ENCODE measurements at regions not wholly inside any gene's neighbourhood (a gene's known extent, or its start where the extent isn't known, plus 50 kb on each side); places are given as distances from the start of the nearest gene placed in this dataset.

- Histone ChIP-seq H3K79me2 (ENCODE audit: insufficient read depth) (no peaks in the 10 kb centered on the region), H3K4me1 (ENCODE audit: insufficient read depth) (no peaks in the 10 kb centered on the region), H3K9me2 (ENCODE audit: insufficient read depth) (no peaks in the 10 kb centered on the region), H3K27ac (no peak overlapping the region), H3F3A (ENCODE audit: insufficient read depth) (no peaks in the 10 kb centered on the region), H2AFZ (no peak overlapping the region), H3K4me2 (ENCODE audit: unreplicated experiment) (no peak overlapping the region), H3K9me3 (ENCODE audit: low read depth) (no peaks in the 10 kb centered on the region), H3K36me3 (ENCODE audit: low read depth) (no peaks in the 10 kb centered on the region), H3K27me3 (replicated peaks; ENCODE audit: insufficient read depth) (peaks cover 4% of the 10 kb centered on the region; the same call in 1 of the 2 replicates), H3K4me3 (no peak overlapping the region), H4K20me1 (ENCODE audit: insufficient read depth) (no peaks in the 10 kb centered on the region), H3K9ac (no peak overlapping the region)
- TF ChIP-seq EZH2 (IDR thresholded peaks at IDR 0.05; ENCODE audit: insufficient read depth, poor library complexity, severe bottlenecking) (no peak), EZH2phosphoT487 (IDR thresholded peaks at IDR 0.05; ENCODE audit: insufficient read depth, low read depth) (no peak)
- DNase-seq, result no peak
- WGBS, 2 experiments (ENCODE audit: low coverage in 1 of 2, low lambda C conversion rate in 2 of 2, missing lambda C conversion rate in 2 of 2), result 9 to 16% methylated on average over 2 of the region's 2 CpGs
- in situ Hi-C loops (cut with MboI), result no loop called here
These were observed 356.1 kb downstream of the DAD1 start for GRCh38 chr14:22232933-22233332.

- no peaks in the 10 kb centered on the region for H3K36me3 ChIP-seq (ENCODE audit: low read depth)
- no peak for DNase-seq
- no peak overlapping the region for H3K4me3 ChIP-seq
- no peak overlapping the region for H3K4me2 ChIP-seq (ENCODE audit: unreplicated experiment)
- no peaks in the 10 kb centered on the region for H3K9me3 ChIP-seq (ENCODE audit: low read depth)
- H3K27ac ChIP-seq, result no peak overlapping the region
- peaks cover 4% of the 10 kb centered on the region; the same call in 1 of the 2 replicates for H3K27me3 ChIP-seq (replicated peaks; ENCODE audit: insufficient read depth)
- no peak overlapping the region for H3K9ac ChIP-seq
- no peaks in the 10 kb centered on the region for H3K4me1 ChIP-seq (ENCODE audit: insufficient read depth)
- TF ChIP-seq EZH2phosphoT487 (IDR thresholded peaks at IDR 0.05; ENCODE audit: insufficient read depth, low read depth) (no peak), EZH2 (IDR thresholded peaks at IDR 0.05; ENCODE audit: insufficient read depth, poor library complexity, severe bottlenecking) (no peak)
- H4K20me1 ChIP-seq (ENCODE audit: insufficient read depth), result no peaks in the 10 kb centered on the region
- in situ Hi-C loops (cut with MboI), result no loop called here
- H3K79me2 ChIP-seq (ENCODE audit: insufficient read depth), result no peaks in the 10 kb centered on the region
- no peaks in the 10 kb centered on the region for H3K9me2 ChIP-seq (ENCODE audit: insufficient read depth)
- H3F3A ChIP-seq (ENCODE audit: insufficient read depth), result no peaks in the 10 kb centered on the region
- H2AFZ ChIP-seq, result no peak overlapping the region
These were observed 356.5 kb downstream of the DAD1 start for GRCh38 chr14:22232486-22232885.

DNA sequence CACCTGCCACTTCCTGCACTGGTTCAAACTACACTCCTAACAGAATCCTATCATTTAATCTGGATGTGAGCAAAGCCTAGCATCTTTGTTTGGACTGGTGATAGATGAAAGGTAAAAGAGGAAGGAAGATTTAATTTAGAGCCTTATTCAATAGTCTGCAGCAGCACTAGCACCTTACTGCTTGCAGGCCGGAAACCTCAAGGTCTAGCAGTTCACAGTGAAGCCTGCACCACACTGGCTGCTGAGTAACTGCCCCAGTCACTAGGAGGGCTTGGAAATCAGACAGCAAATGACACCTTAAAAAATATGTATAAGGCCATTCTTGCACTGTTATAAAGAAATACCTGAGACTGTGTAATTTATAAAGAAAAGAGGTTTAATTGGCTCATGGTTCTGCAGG lies 358.0 kb downstream of the DAD1 start:
- H3K4me1 ChIP-seq (ENCODE audit: insufficient read depth), result 0 out of 2 replicates have a peak, but pooled peaks cover under 1% of the 10 kb centered on the region
- H2AFZ ChIP-seq, result no peak overlapping the region
- no peak for DNase-seq
- peaks cover 1% of the 10 kb centered on the region; the same call in 1 of the 2 replicates for H3F3A ChIP-seq (ENCODE audit: insufficient read depth)
- H3K27me3 ChIP-seq (replicated peaks; ENCODE audit: insufficient read depth), result peaks cover 4% of the 10 kb centered on the region; the same call in 1 of the 2 replicates
- no peaks in the 10 kb centered on the region for H3K79me2 ChIP-seq (ENCODE audit: insufficient read depth)
- H3K4me3 ChIP-seq, result no peak overlapping the region
- H3K9ac ChIP-seq, result no peak overlapping the region
- no peak for TF ChIP-seq EZH2phosphoT487 (IDR thresholded peaks at IDR 0.05; ENCODE audit: insufficient read depth, low read depth)
- no peak for TF ChIP-seq EZH2 (IDR thresholded peaks at IDR 0.05; ENCODE audit: insufficient read depth, poor library complexity, severe bottlenecking)
- H3K4me2 ChIP-seq (ENCODE audit: unreplicated experiment), result no peak overlapping the region
- H3K27ac ChIP-seq, result no peak overlapping the region
- 42 to 44% methylated on average over 1 of the region's 1 CpG for WGBS, 2 experiments (ENCODE audit: low coverage in 1 of 2, low lambda C conversion rate in 2 of 2, missing lambda C conversion rate in 2 of 2)
- H3K36me3 ChIP-seq (ENCODE audit: low read depth), result no peaks in the 10 kb centered on the region
- no peaks in the 10 kb centered on the region for H4K20me1 ChIP-seq (ENCODE audit: insufficient read depth)
- H3K9me2 ChIP-seq (ENCODE audit: insufficient read depth), result no peaks in the 10 kb centered on the region
- H3K9me3 ChIP-seq (ENCODE audit: low read depth), result no peaks in the 10 kb centered on the region
- in situ Hi-C loops (cut with MboI), result no loop called here

DNA sequence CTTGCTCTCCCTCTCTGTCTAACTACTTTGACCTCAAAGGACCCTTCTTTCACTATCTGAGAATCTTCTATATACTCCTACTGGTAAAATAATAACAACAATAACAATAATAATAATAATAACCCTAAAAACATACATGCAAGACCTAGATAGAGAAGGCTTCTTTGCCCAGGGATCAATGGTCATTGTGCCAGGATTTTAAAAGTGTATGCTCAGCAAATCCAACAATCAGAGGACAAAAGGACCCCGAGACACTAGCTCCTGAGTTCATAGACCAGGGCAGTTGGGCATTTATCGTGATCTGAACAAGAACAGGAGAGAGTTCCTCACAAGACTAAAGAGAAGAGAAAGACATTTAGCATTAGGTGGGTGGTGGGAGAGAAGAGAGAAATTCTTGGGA lies 358.5 kb downstream of the DAD1 start:
- TF ChIP-seq EZH2phosphoT487 (IDR thresholded peaks at IDR 0.05; ENCODE audit: insufficient read depth, low read depth) (no peak), EZH2 (IDR thresholded peaks at IDR 0.05; ENCODE audit: insufficient read depth, poor library complexity, severe bottlenecking) (no peak)
- peaks cover 6% of the 10 kb centered on the region for H3K4me1 ChIP-seq (ENCODE audit: insufficient read depth)
- in situ Hi-C loops (cut with MboI), result no loop called here
- H4K20me1 ChIP-seq (ENCODE audit: insufficient read depth), result no peaks in the 10 kb centered on the region
- no peaks in the 10 kb centered on the region for H3K9me3 ChIP-seq (ENCODE audit: low read depth)
- no peak overlapping the region for H3K4me2 ChIP-seq (ENCODE audit: unreplicated experiment)
- no peak overlapping the region for H3K27ac ChIP-seq
- H3K9ac ChIP-seq, result no peak overlapping the region
- peaks cover 6% of the 10 kb centered on the region; the same call in 1 of the 2 replicates for H3F3A ChIP-seq (ENCODE audit: insufficient read depth)
- no peak overlapping the region for H2AFZ ChIP-seq
- H3K27me3 ChIP-seq (replicated peaks; ENCODE audit: insufficient read depth), result peaks cover 4% of the 10 kb centered on the region; the same call in 1 of the 2 replicates
- no peak overlapping the region for H3K4me3 ChIP-seq
- H3K9me2 ChIP-seq (ENCODE audit: insufficient read depth), result no peaks in the 10 kb centered on the region
- no peaks in the 10 kb centered on the region for H3K36me3 ChIP-seq (ENCODE audit: low read depth)
- no peaks in the 10 kb centered on the region for H3K79me2 ChIP-seq (ENCODE audit: insufficient read depth)
- no peak for DNase-seq
- WGBS, 2 experiments (ENCODE audit: low coverage in 1 of 2, low lambda C conversion rate in 2 of 2, missing lambda C conversion rate in 2 of 2), result 9 to 15% methylated on average over 2 of the region's 2 CpGs

GRCh38 chr14:22227084-22227483 lies 361.9 kb downstream of the DAD1 start:
- no peak overlapping the region for H2AFZ ChIP-seq
- H3K9ac ChIP-seq, result no peak overlapping the region
- no peak overlapping the region for H3K27ac ChIP-seq
- H3K27me3 ChIP-seq (replicated peaks; ENCODE audit: insufficient read depth), result peaks cover 4% of the 10 kb centered on the region; the same call in 1 of the 2 replicates
- no peak overlapping the region for H3K4me2 ChIP-seq (ENCODE audit: unreplicated experiment)
- H3K36me3 ChIP-seq (ENCODE audit: low read depth), result no peaks in the 10 kb centered on the region
- in situ Hi-C loops (cut with MboI), result no loop called here
- peaks cover 9% of the 10 kb centered on the region; the same call in 1 of the 2 replicates for H3F3A ChIP-seq (ENCODE audit: insufficient read depth)
- TF ChIP-seq EZH2 (IDR thresholded peaks at IDR 0.05; ENCODE audit: insufficient read depth, poor library complexity, severe bottlenecking) (no peak), EZH2phosphoT487 (IDR thresholded peaks at IDR 0.05; ENCODE audit: insufficient read depth, low read depth) (no peak)
- no peak for DNase-seq
- H3K79me2 ChIP-seq (ENCODE audit: insufficient read depth), result no peaks in the 10 kb centered on the region
- H3K9me3 ChIP-seq (ENCODE audit: low read depth), result no peaks in the 10 kb centered on the region
- H3K9me2 ChIP-seq (ENCODE audit: insufficient read depth), result no peaks in the 10 kb centered on the region
- H3K4me3 ChIP-seq, result no peak overlapping the region
- H4K20me1 ChIP-seq (ENCODE audit: insufficient read depth), result no peaks in the 10 kb centered on the region
- WGBS, 2 experiments (ENCODE audit: low coverage in 1 of 2, low lambda C conversion rate in 2 of 2, missing lambda C conversion rate in 2 of 2), result 86 to 87% methylated on average over 4 of the region's 4 CpGs
- peaks cover 9% of the 10 kb centered on the region for H3K4me1 ChIP-seq (ENCODE audit: insufficient read depth)

Measured in GM23248 (cell line).